Astrocyte (in vitro differentiated cells and primary cell): ENCODE measurements at regions not wholly inside any gene's neighbourhood (a gene's known extent, or its start where the extent isn't known, plus 50 kb on each side); places are given as distances from the start of the nearest gene placed in this dataset.

Experiments used
- EZH2 ChIP-seq: IDR thresholded peaks from 2 replicates; pipeline ENCODE4 v1.6.1; 2012; ENCODE audit warnings: mild to moderate bottlenecking, low read length, inconsistent platforms; ENCODE audit not compliant: insufficient read depth
- TF ChIP-seq, protein P1 (sequence below): IDR thresholded peaks from 2 replicates; pipeline ENCODE4 v1.5.1; 2011; ENCODE audit warnings: low read depth, mild to moderate bottlenecking, inconsistent platforms, low read length, moderate library complexity; ENCODE audit not compliant: insufficient read depth

GRCh38 chr2:53252115-53252514 is 515.5 kb upstream of the CHAC2 start:
- TF ChIP-seq, protein P1, sequence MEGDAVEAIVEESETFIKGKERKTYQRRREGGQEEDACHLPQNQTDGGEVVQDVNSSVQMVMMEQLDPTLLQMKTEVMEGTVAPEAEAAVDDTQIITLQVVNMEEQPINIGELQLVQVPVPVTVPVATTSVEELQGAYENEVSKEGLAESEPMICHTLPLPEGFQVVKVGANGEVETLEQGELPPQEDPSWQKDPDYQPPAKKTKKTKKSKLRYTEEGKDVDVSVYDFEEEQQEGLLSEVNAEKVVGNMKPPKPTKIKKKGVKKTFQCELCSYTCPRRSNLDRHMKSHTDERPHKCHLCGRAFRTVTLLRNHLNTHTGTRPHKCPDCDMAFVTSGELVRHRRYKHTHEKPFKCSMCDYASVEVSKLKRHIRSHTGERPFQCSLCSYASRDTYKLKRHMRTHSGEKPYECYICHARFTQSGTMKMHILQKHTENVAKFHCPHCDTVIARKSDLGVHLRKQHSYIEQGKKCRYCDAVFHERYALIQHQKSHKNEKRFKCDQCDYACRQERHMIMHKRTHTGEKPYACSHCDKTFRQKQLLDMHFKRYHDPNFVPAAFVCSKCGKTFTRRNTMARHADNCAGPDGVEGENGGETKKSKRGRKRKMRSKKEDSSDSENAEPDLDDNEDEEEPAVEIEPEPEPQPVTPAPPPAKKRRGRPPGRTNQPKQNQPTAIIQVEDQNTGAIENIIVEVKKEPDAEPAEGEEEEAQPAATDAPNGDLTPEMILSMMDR, result no peak
- TF ChIP-seq EZH2, result no peak
